BE2C (cell line): ENCODE measurements at regions not wholly inside any gene's neighbourhood (a gene's known extent, or its start where the extent isn't known, plus 50 kb on each side); places are given as distances from the start of the nearest gene placed in this dataset.

ENCODE experiments used
- DNase-seq: peaks from one replicate; pipeline ENCODE4 v3.0.0-alpha.2; 2020
- H3K27me3 ChIP-seq: fragments of 250-450 bp; sonication (Bioruptor Pico); 2 replicates; pipeline ENCODE4 v1.5.1; 2020; ENCODE audit warnings: mild to moderate bottlenecking
- H3K36me3 ChIP-seq: fragments of 250-450 bp; sonication (Bioruptor Pico); 2 replicates; pipeline ENCODE4 v1.5.1; 2020; ENCODE audit warnings: mild to moderate bottlenecking
- H3K4me1 ChIP-seq: fragments of 250-450 bp; sonication (Bioruptor Pico); 2 replicates; pipeline ENCODE4 v1.5.1; 2020
- H3K4me3 ChIP-seq: 2 replicates; pipeline ENCODE4 v1.5.1; 2011; ENCODE audit warnings: low read depth, low read length
- H3K9me3 ChIP-seq: fragments of 250-450 bp; sonication (Bioruptor Pico); 2 replicates; pipeline ENCODE4 v1.5.1; 2020
- TF ChIP-seq, protein P1 (sequence below): IDR thresholded peaks from 2 replicates; pipeline ENCODE4 v1.5.1; 2012; ENCODE audit warnings: mild to moderate bottlenecking, low read depth, low read length

DNA sequence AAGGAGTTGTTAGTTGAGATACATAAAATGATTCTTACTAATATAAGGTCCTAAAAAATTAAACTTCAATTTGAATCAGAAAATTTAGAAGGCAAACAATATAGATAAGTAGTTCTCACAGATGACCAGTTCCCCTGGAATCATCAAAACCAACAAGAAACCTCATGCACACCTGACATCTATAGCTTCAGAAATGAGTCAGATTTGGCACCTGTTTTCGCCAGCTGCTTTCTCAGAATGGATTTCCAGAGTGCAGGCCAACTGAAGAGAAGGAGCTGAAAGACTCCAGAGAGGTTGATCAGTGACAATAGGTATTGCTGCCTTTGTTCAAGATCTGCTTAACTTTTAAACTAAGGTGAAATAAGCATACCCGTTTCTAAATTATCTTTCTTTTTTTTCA is 192.4 kb downstream of the RDH14 start:
- no peak for DNase-seq
- Histone ChIP-seq H3K36me3 (no peaks in the 10 kb centered on the region), H3K9me3 (no peaks in the 10 kb centered on the region), H3K4me1 (no peaks in the 10 kb centered on the region), H3K27me3 (peaks cover 4% of the 10 kb centered on the region; the same call in 1 of the 2 replicates), H3K4me3 (no peak overlapping the region)
- TF ChIP-seq, protein P1, sequence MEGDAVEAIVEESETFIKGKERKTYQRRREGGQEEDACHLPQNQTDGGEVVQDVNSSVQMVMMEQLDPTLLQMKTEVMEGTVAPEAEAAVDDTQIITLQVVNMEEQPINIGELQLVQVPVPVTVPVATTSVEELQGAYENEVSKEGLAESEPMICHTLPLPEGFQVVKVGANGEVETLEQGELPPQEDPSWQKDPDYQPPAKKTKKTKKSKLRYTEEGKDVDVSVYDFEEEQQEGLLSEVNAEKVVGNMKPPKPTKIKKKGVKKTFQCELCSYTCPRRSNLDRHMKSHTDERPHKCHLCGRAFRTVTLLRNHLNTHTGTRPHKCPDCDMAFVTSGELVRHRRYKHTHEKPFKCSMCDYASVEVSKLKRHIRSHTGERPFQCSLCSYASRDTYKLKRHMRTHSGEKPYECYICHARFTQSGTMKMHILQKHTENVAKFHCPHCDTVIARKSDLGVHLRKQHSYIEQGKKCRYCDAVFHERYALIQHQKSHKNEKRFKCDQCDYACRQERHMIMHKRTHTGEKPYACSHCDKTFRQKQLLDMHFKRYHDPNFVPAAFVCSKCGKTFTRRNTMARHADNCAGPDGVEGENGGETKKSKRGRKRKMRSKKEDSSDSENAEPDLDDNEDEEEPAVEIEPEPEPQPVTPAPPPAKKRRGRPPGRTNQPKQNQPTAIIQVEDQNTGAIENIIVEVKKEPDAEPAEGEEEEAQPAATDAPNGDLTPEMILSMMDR = no peak

DNA sequence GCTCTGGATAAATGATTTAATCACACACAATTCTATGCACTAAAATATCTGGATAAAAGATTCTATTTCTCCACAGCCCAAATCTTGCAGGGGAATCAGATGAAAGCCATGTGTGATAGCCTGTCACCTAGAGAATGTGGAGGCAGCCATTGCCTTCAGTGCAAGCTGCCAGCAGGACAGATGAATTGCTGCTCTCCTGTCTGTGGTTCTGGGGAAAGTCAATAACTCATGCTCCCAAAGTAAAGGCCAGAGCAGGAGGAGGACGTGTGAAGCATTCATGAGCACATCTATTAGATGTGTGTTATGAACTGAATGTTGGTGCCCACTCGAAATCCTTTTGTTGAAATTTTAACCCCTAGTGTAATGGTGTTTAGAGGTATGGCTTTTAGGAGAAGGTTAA is 195.1 kb downstream of the RDH14 start:
- no peak for DNase-seq
- Histone ChIP-seq H3K9me3 (no peaks in the 10 kb centered on the region), H3K36me3 (no peaks in the 10 kb centered on the region), H3K4me3 (no peak overlapping the region), H3K27me3 (0 out of 2 replicates have a peak, but pooled peaks cover 1% of the 10 kb centered on the region), H3K4me1 (no peaks in the 10 kb centered on the region)
- TF ChIP-seq, protein P1 = no peak

DNA sequence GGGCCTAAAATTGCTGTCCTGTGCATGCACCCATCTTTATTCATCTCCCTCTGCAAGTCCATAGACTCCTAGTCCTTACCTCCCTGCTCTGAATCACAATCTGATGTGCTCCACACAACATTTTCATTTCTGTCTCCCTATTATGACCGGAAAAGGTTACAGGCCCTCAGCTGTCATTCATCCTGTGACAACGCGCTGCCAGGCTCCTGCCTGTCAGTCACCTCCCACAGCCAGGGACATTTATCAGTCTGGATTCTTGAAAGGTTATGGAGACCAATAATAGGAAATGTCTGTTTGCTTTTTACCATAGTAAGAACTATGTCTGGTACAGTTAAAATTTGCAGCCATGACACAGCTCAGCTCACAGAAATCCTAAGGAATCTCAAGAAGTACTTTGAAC is 197.1 kb downstream of the RDH14 start:
- DNase-seq = no peak
- Histone ChIP-seq H3K27me3 (no peaks in the 10 kb centered on the region), H3K36me3 (no peaks in the 10 kb centered on the region), H3K4me3 (no peak overlapping the region), H3K4me1 (no peaks in the 10 kb centered on the region), H3K9me3 (no peaks in the 10 kb centered on the region)
- TF ChIP-seq, protein P1 = no peak

DNA sequence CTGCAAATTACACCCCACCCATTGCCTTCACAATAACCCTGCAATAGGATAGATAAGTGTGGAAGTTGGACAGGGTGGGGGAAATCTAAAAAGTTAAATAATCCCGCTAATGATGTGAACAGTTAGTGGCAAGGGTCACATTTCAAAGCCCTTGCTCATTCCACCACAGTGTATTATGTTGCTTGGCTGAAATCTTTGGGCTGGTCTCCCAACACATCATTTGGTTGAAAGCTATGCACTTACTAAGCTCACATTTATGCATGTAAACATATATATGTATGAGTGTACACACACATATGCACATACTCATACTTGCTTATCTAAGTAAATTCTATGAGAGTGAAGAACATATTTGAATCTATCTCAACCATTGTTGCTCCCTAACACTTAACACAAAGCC is 197.8 kb downstream of the RDH14 start:
- no peak for DNase-seq
- H3K36me3 ChIP-seq = no peaks in the 10 kb centered on the region
- no peaks in the 10 kb centered on the region for H3K27me3 ChIP-seq
- TF ChIP-seq, protein P1 = no peak
- H3K4me3 ChIP-seq = no peak overlapping the region
- H3K4me1 ChIP-seq = no peaks in the 10 kb centered on the region
- no peaks in the 10 kb centered on the region for H3K9me3 ChIP-seq

DNA sequence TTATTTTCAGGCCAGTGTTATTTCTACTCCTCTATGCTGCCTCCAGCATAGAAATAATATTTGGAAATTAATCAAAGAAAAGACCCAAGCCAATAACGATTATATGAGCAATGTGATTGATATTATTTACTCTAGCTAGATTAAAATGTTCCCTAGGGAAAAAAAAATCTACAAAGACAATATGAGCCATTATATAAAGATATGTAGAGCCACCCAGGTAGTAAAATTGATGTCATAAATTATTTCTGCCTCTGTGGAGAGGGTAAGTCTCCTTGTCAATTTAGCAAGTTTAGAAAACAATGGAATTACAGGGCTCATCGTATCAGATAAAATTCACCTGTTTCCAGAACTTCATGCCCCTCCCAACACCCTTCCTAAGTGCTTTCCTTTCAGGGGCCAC is 202.9 kb downstream of the RDH14 start:
- no peak overlapping the region for H3K4me3 ChIP-seq
- no peaks in the 10 kb centered on the region for H3K9me3 ChIP-seq
- no peaks in the 10 kb centered on the region for H3K27me3 ChIP-seq
- no peaks in the 10 kb centered on the region for H3K36me3 ChIP-seq
- TF ChIP-seq, protein P1 = no peak
- DNase-seq = no peak
- H3K4me1 ChIP-seq = no peaks in the 10 kb centered on the region

DNA sequence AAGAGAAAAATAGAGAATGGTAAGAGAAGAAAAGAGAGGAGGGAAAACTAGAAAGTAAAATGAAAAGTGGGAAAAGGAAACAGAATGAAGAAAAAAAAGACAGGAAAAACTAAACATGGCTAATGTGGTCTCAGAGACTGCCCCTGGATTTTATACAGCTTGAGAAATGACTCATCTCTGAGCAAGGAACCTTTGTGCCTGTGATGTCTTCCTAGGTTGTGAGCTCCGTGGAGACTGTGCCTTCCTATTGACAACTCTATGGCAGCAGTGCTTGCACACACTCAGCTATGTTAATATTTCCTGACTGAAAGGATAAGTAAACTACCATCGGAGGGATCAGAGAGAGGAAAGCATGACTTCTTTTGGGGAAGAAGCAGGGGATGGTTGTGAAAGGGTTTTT is 203.8 kb downstream of the RDH14 start:
- H3K27me3 ChIP-seq = no peaks in the 10 kb centered on the region
- TF ChIP-seq, protein P1 = no peak
- no peaks in the 10 kb centered on the region for H3K36me3 ChIP-seq
- H3K9me3 ChIP-seq = no peaks in the 10 kb centered on the region
- H3K4me3 ChIP-seq = no peak overlapping the region
- no peaks in the 10 kb centered on the region for H3K4me1 ChIP-seq
- no peak for DNase-seq
